Astrocyte of the spinal cord (primary cell): ENCODE measurements at regions not wholly inside any gene's neighbourhood (a gene's known extent, or its start where the extent isn't known, plus 50 kb on each side); places are given as distances from the start of the nearest gene placed in this dataset.

Experiments used
- DNase-seq: peaks from one replicate; pipeline ENCODE4 v3.0.0; 2011; ENCODE audit warnings: low read depth, low spot score
- H3K4me3 ChIP-seq: 2 replicates; pipeline ENCODE4 v1.5.1; 2011; ENCODE audit warnings: low read depth, mild to moderate bottlenecking, low read length, moderate library complexity
- in situ Hi-C: cut with HindIII; loops from 2 replicates; pipeline ENCODE4 v1.10.0; 2017; ENCODE audit warnings: low sequenced_read_pairs
- TF ChIP-seq, protein P1 (sequence below): IDR thresholded peaks from 2 replicates; pipeline ENCODE4 v1.5.1; 2012; ENCODE audit warnings: low read depth, mild to moderate bottlenecking, low read length, inconsistent platforms

DNA sequence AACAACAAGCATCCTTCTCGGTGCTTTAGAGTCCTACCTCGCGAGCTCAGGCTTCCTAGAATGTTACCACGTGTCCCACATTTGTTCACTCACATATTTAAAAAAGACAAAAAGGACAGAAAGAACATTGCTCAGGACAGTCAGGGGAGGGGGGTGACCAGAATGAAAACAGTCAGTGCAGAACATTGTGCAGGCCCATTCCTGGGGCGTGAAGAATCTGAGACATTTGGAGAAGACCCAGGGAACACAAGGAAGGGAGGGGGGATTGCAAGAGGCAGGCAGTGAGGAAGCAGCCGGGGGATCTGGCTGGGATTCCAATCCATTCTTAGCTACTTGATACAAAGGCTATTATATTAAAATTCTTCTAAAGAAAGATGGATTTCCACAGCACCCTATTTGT lies 270.4 kb upstream of the CITED2 start:
- TF ChIP-seq, protein P1, sequence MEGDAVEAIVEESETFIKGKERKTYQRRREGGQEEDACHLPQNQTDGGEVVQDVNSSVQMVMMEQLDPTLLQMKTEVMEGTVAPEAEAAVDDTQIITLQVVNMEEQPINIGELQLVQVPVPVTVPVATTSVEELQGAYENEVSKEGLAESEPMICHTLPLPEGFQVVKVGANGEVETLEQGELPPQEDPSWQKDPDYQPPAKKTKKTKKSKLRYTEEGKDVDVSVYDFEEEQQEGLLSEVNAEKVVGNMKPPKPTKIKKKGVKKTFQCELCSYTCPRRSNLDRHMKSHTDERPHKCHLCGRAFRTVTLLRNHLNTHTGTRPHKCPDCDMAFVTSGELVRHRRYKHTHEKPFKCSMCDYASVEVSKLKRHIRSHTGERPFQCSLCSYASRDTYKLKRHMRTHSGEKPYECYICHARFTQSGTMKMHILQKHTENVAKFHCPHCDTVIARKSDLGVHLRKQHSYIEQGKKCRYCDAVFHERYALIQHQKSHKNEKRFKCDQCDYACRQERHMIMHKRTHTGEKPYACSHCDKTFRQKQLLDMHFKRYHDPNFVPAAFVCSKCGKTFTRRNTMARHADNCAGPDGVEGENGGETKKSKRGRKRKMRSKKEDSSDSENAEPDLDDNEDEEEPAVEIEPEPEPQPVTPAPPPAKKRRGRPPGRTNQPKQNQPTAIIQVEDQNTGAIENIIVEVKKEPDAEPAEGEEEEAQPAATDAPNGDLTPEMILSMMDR, result no peak
- DNase-seq, result peak; percentile 63
- no peak overlapping the region for H3K4me3 ChIP-seq
- in situ Hi-C loops, result no loop called here

DNA sequence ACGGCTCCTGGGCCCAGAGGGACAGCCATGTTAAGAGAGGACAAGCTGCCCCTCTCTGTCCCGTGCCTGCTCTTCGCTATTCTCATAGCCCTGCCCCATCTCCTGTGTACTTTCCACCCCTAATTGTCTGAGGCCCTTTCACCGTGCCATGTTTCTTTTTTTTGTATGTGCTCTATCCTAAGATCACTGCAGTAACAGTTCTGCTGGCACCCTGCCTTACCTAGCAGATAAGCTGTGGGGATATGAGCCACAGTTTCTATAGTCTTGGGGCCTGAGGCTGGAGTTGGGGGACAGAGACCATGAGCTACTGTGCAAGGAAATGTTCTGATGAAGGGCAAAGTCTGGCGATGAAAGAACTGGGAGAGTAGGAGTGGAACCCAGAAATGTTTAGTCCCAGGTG lies 269.5 kb upstream of the CITED2 start:
- in situ Hi-C loops, result no loop called here
- no peak overlapping the region for H3K4me3 ChIP-seq
- DNase-seq, result no peak
- TF ChIP-seq, protein P1, result no peak

DNA sequence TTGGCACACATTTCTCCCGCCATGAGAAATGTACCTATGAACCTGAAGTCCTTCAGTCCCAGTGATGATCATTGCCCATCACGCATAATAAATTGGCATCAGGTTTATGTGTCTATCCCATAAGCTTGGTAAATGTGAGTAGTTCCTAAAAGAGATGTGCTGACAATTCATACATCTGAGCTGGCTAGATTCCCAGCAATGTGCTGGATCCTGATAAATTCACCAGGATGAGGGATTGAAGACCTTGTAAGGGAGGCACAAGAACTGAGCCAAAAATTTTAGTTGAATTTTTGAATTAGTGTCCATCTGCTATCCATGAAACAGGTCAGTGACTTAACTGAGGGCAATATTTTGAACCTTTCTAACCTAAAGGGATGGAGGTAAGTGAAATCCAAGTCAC lies 267.9 kb upstream of the CITED2 start:
- in situ Hi-C loops, result no loop called here
- no peak for DNase-seq
- H3K4me3 ChIP-seq, result no peak overlapping the region
- TF ChIP-seq, protein P1, result no peak

DNA sequence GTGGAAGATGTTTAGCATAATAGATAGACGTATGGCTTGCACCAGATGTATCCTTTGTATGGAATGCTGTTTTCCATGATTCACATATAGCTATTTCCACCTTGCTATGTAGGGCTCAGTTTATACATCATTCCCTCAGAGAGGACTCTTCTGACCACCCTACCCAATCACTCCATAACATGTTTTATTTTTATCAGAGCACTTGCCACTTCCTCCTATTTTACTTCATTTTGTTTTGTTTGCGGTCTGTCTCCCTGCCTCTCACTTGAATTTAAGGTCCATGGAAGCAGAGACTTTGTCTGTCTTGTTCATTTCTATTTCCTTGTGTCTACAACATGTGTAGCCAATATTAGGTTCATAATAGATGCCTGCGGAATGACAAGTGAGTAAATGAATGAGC lies 266.9 kb upstream of the CITED2 start:
- no peak for DNase-seq

DNA sequence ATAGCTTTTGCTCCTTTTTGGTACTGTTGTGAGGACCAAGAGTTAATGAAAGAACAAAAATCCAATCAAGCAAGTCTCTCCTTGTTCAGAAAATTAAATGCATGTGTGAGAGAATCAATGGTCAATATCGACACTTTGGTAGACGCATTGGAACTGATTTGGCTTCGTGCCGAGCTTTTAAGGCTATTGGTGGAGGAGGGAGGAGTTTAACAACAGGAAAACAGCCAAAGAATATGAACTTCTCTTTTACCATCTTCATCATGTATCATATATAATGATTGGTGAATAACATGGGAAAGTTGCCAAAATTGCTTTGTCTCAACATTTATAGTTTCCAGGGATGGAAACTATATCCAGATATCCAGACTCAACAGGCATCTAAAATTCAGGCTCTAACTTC lies 266.5 kb upstream of the CITED2 start:
- TF ChIP-seq, protein P1, result no peak
- H3K4me3 ChIP-seq, result no peak overlapping the region
- DNase-seq, result no peak
- in situ Hi-C loops, result no loop called here

More for the DNA sequence above, 266.9 kb upstream of the CITED2 start:
- no peak overlapping the region for H3K4me3 ChIP-seq
- TF ChIP-seq, protein P1, result no peak
- in situ Hi-C loops, result no loop called here

DNA sequence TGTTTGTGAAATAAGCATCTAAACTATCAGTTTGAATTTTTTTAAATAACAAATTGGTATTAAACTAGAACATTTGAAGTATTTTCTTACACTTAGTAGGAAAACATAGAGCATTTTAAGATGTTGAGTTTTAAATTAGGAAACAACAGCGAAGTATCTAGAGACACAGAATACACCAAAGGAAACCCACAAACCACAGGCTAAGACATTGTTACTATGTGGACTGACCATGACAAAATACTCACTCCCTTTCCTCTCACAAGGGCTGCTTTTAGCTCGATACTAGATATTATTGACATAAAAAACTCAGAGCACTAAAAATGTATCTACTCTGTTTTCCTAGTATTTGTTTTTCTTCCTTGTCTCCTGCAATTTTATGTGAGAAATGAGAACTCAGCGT lies 266.0 kb upstream of the CITED2 start:
- TF ChIP-seq, protein P1, result no peak
- in situ Hi-C loops, result no loop called here
- no peak overlapping the region for H3K4me3 ChIP-seq
- peak; percentile 49 for DNase-seq

DNA sequence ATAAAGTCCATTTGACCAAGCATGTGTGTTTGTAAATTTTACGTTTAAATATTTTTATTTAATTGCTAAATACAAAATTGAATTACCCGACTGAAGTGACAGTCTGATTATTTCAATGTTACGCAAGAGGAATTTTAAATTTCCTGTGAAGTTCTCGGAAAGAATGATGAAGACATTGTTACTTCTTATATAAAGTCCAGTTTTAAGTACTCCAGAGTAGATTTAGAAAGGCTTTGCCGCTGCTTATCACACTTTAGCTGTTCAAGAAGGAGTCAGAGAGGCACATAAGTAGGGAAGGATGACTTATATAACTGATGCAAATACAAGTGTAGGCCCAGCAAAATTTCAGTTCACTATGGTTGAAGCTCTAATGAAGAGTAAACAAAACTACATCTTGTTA lies 265.1 kb upstream of the CITED2 start:
- in situ Hi-C loops, result no loop called here
- no peak for DNase-seq
- no peak overlapping the region for H3K4me3 ChIP-seq
- TF ChIP-seq, protein P1, result no peak
